Esophagus muscularis mucosa (tissue), 4 donors: ENCODE measurements at regions not wholly inside any gene's neighbourhood (a gene's known extent, or its start where the extent isn't known, plus 50 kb on each side); places are given as distances from the start of the nearest gene placed in this dataset.

Experiments
- CTCF ChIP-seq, 3 experiments: fragments of 200-600 bp in 2 of 3; fragments of 450-650 bp in 1 of 3; sonication (generic) in 2 of 3; IDR thresholded peaks; one replicate each; pipeline ENCODE4 v1.5.1; 2017 to 2019; ENCODE audit warnings: antibody characterized with exemption in 3 of 3, mild to moderate bottlenecking in 2 of 3, moderate library complexity in 1 of 3
- EP300 ChIP-seq: sonication (generic); formaldehyde crosslinking; IDR thresholded peaks from one replicate; pipeline ENCODE4 v1.6.1; 2017; ENCODE audit warnings: antibody characterized with exemption
- POLR2AphosphoS5 ChIP-seq, 2 donors: sonication (generic); formaldehyde crosslinking; IDR thresholded peaks; one replicate each; pipeline ENCODE4 v1.6.1; 2017; ENCODE audit warnings: antibody characterized with exemption in 2 of 2

- TF ChIP-seq EP300 (no peak), CTCF (IDR thresholded peaks at IDR 0.05) (no peak), POLR2AphosphoS5 (IDR thresholded peaks at IDR 0.05) (no peak)
These were observed 151.6 kb downstream of the ZNF486 start for GRCh38 chr19:20318616-20319015.
